NCI-H460 (cell line): ENCODE measurements at regions not wholly inside any gene's neighbourhood (a gene's known extent, or its start where the extent isn't known, plus 50 kb on each side); places are given as distances from the start of the nearest gene placed in this dataset.

ENCODE experiments used
- DNase-seq: peaks from one replicate; pipeline ENCODE4 v3.0.0-alpha.2; 2016; ENCODE audit warnings: low read depth; ENCODE audit errors: extremely low read depth

GRCh38 chr15:85937661-85938060 lies 142.0 kb upstream of the AGBL1 start:
- DNase-seq, result no peak

- DNase-seq, result no peak
Measured at GRCh38 chr15:85941186-85941855, 138.3 kb upstream of the AGBL1 start.

GRCh38 chr15:85942632-85943031 lies 137.0 kb upstream of the AGBL1 start:
- no peak for DNase-seq

GRCh38 chr15:85943151-85943550 lies 136.5 kb upstream of the AGBL1 start:
- DNase-seq, result no peak

GRCh38 chr15:85943791-85944190 lies 135.9 kb upstream of the AGBL1 start:
- DNase-seq, result no peak

GRCh38 chr15:85947021-85947420 lies 132.7 kb upstream of the AGBL1 start:
- no peak for DNase-seq

GRCh38 chr15:85947936-85948335 lies 131.7 kb upstream of the AGBL1 start:
- no peak for DNase-seq

GRCh38 chr15:85950101-85950500 lies 129.6 kb upstream of the AGBL1 start:
- no peak for DNase-seq

- DNase-seq, result no peak
Measured at GRCh38 chr15:85954586-85954985, 125.1 kb upstream of the AGBL1 start.

GRCh38 chr15:85955501-85956391 lies 123.9 kb upstream of the AGBL1 start:
- no peak for DNase-seq

- no peak for DNase-seq
Measured at GRCh38 chr15:85956532-85957275, 123.0 kb upstream of the AGBL1 start.

- DNase-seq, result no peak
Measured at GRCh38 chr15:85959611-85960010, 120.1 kb upstream of the AGBL1 start.

GRCh38 chr15:85960381-85960780 lies 119.3 kb upstream of the AGBL1 start:
- no peak for DNase-seq

GRCh38 chr15:85961821-85962220 lies 117.8 kb upstream of the AGBL1 start:
- no peak for DNase-seq

- DNase-seq, result no peak
Measured at GRCh38 chr15:85963262-85963760, 116.4 kb upstream of the AGBL1 start.

- no peak for DNase-seq
Measured at GRCh38 chr15:85964471-85964870, 115.2 kb upstream of the AGBL1 start.

GRCh38 chr15:85967553-85967952 lies 112.1 kb upstream of the AGBL1 start:
- no peak for DNase-seq

GRCh38 chr15:85972805-85973540 lies 106.7 kb upstream of the AGBL1 start:
- DNase-seq, result no peak

- no peak for DNase-seq
Measured at GRCh38 chr15:85973584-85974347, 105.9 kb upstream of the AGBL1 start.

GRCh38 chr15:85974348-85974705 lies 105.3 kb upstream of the AGBL1 start:
- DNase-seq, result no peak
